IPS DF 6.9 (cell line): ENCODE measurements at regions not wholly inside any gene's neighbourhood (a gene's known extent, or its start where the extent isn't known, plus 50 kb on each side); places are given as distances from the start of the nearest gene placed in this dataset.

Experiments
- DNase-seq: peaks from one replicate; pipeline ENCODE4 v3.0.0-alpha.2; 2013; ENCODE audit warnings: low read depth, low spot score
- H3K27ac ChIP-seq: one replicate; pipeline ENCODE4 v1.5.1; 2013; ENCODE audit warnings: low read length, control low read depth
- H3K27me3 ChIP-seq: 2 replicates; pipeline ENCODE4 v1.6.1; 2013; ENCODE audit warnings: mild to moderate bottlenecking, low read length; ENCODE audit not compliant: control insufficient read depth, insufficient read depth
- H3K36me3 ChIP-seq: 2 replicates; pipeline ENCODE4 v1.6.1; 2013; ENCODE audit warnings: low read length; ENCODE audit not compliant: control insufficient read depth, insufficient read depth
- H3K4me1 ChIP-seq: 2 replicates; pipeline ENCODE4 v1.6.1; 2013; ENCODE audit warnings: low read length; ENCODE audit not compliant: control insufficient read depth, insufficient read depth
- H3K4me3 ChIP-seq: 2 replicates; pipeline ENCODE4 v1.5.1; 2013; ENCODE audit warnings: mild to moderate bottlenecking, low read length
- H3K9me3 ChIP-seq: 2 replicates; pipeline ENCODE4 v1.6.1; 2013; ENCODE audit warnings: low read length, inconsistent platforms; ENCODE audit not compliant: control insufficient read depth, insufficient read depth
- WGBS: extraction: QIAGEN DNeasy Blood & Tissue Kit; methylation state at CpG from one replicate; pipeline ENCODE4 v1.1.7; 2013; ENCODE audit warnings: mixed read lengths, missing lambda C conversion rate; ENCODE audit not compliant: insufficient read length, insufficient coverage; 5-methylcytosine and 5-hydroxymethylcytosine counted together

GRCh38 chr3:20336572-20336971 lies 150.6 kb upstream of the SGO1 start:
- H3K9me3 ChIP-seq: no peaks in the 10 kb centered on the region
- H3K27ac ChIP-seq: no peak overlapping the region
- H3K27me3 ChIP-seq: no peaks in the 10 kb centered on the region
- no peak for DNase-seq
- no peaks in the 10 kb centered on the region for H3K4me1 ChIP-seq
- H3K4me3 ChIP-seq: no peak overlapping the region
- H3K36me3 ChIP-seq: no peaks in the 10 kb centered on the region

- H3K27me3 ChIP-seq: no peaks in the 10 kb centered on the region
- 100% methylated on average over 1 of the region's 2 CpGs for WGBS
- no peaks in the 10 kb centered on the region for H3K4me1 ChIP-seq
Measured at GRCh38 chr3:20334842-20335241, 148.8 kb upstream of the SGO1 start.

DNA sequence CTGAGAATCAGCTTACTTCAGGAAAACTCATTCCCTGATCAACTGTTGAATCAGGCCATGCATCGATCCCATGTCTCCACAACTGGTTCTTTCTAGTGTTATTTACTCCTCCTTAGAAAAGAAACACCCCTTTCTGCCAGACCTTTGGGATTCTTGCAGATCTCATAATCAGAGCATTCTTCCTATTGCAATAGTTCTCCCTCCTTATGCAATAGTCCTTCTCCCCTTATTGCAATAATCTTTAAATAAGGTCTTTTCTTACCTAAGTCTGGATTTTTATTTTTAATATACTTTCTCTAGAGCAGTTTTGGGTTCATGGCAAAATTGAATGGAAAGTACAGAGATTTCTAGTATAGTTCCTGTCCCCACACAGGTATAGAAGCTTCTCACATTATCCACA lies 141.9 kb upstream of the SGO1 start:
- WGBS: no CpG with 5 or more reads among the region's 1 CpG
- no peaks in the 10 kb centered on the region for H3K27me3 ChIP-seq
- H3K36me3 ChIP-seq: no peaks in the 10 kb centered on the region

More at GRCh38 chr3:20334842-20335241, 148.8 kb upstream of the SGO1 start:
- no peak for DNase-seq
- no peak overlapping the region for H3K4me3 ChIP-seq
- H3K27ac ChIP-seq: no peak overlapping the region
- no peaks in the 10 kb centered on the region for H3K9me3 ChIP-seq
- no peaks in the 10 kb centered on the region for H3K36me3 ChIP-seq

GRCh38 chr3:20326541-20326940 lies 140.5 kb upstream of the SGO1 start:
- Histone ChIP-seq H3K9me3 (no peaks in the 10 kb centered on the region), H3K27ac (no peak overlapping the region), H3K4me3 (no peak overlapping the region), H3K27me3 (no peaks in the 10 kb centered on the region), H3K4me1 (no peaks in the 10 kb centered on the region), H3K36me3 (no peaks in the 10 kb centered on the region)
- DNase-seq: no peak
- WGBS: no CpG with 5 or more reads among the region's 1 CpG

More for the DNA sequence above, 141.9 kb upstream of the SGO1 start:
- Histone ChIP-seq H3K9me3 (no peaks in the 10 kb centered on the region), H3K27ac (no peak overlapping the region), H3K4me3 (no peak overlapping the region), H3K4me1 (no peaks in the 10 kb centered on the region)
- no peak for DNase-seq

DNA sequence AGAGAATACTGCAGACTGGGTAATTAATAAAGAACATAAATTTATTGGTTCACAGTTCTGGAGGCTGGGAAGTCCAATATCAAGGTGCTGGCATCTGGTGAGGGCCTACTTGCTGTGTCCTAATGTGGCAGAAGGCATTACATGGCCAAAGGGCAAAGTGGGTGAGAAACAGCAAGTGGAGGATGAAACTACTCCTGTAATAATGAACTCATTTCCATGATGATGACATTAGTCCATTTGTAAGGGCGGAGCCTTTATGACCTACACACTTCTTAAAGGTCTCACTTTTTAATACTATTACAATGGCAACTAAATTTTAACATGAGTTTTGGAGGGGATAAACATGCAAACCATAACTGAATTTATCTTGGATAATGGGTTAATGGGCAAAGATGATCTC lies 139.6 kb upstream of the SGO1 start:
- DNase-seq: no peak
- Histone ChIP-seq H3K27ac (no peak overlapping the region), H3K4me3 (no peak overlapping the region), H3K27me3 (no peaks in the 10 kb centered on the region), H3K4me1 (no peaks in the 10 kb centered on the region), H3K9me3 (no peaks in the 10 kb centered on the region), H3K36me3 (no peaks in the 10 kb centered on the region)
- no CpG with 5 or more reads among the region's 1 CpG for WGBS

DNA sequence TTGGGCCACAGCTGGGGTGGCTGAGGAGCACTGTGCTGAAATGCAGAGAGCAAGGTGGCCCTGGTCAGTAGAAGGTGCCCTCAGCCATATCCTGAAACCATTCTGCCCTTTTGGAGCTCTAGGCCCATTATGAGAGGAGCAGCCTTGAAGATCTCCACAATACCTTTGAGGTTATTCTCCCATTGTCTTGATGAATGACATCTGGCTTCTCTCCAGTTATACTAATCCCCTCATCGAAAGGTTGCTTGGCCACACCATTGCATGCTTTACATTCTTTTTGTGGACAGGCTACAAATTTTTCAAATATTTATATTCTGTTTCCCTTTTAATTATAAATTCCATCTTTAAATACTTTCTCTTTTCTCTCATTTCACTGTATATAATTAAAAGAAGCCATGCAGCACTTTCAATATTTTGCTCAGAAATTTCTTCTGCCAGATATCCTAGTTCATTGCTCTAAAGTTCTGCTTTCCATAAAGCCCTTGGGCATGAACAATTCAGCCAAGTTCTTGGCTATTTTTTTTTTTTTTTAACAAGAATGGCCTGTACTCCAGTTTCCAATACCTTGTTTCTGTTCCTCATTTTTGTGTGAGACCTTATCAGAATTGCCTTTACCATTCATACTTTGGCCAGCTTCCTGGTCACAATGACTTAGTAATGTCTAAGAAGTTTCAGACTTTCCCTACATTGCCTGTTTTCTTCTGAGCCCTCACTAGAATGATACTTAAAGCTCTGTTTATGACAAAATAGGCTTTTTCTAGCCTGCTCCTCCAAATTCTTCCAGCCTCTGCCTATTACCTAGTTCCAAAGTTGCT lies 138.9 kb upstream of the SGO1 start:
- H3K27me3 ChIP-seq: no peaks in the 10 kb centered on the region
- DNase-seq: no peak

GRCh38 chr3:20323307-20323927 lies 137.4 kb upstream of the SGO1 start:
- no CpG with 5 or more reads among the region's 8 CpGs for WGBS
- Histone ChIP-seq H3K4me1 (no peaks in the 10 kb centered on the region), H3K27me3 (no peaks in the 10 kb centered on the region)

More for the DNA sequence above, 138.9 kb upstream of the SGO1 start:
- Histone ChIP-seq H3K27ac (no peak overlapping the region), H3K9me3 (no peaks in the 10 kb centered on the region), H3K4me1 (no peaks in the 10 kb centered on the region), H3K36me3 (no peaks in the 10 kb centered on the region), H3K4me3 (no peak overlapping the region)
- no CpG with 5 or more reads among the region's 1 CpG for WGBS

DNA sequence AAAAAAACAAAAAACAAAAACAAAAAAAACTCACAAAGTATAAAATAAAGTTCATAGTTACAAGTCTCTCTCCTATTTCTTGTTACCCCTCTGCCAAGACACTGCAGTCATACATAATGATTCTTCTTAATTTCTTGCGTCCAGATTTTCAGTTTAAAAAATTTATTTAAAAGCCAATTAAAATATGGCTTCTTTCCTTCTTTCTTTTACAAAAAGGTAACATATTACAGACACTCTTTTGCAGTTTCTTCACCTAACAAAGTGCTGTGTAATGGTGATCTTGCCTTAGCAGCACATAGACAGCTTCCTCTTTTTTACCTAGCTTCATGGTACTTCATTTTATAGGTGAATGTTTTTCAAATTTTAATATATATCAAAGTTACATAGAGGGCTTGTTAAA lies 136.1 kb upstream of the SGO1 start:
- no peak overlapping the region for H3K4me3 ChIP-seq
- no peaks in the 10 kb centered on the region for H3K9me3 ChIP-seq
- no CpG with 5 or more reads among the region's 1 CpG for WGBS
- no peak overlapping the region for H3K27ac ChIP-seq
- no peak for DNase-seq
- no peaks in the 10 kb centered on the region for H3K27me3 ChIP-seq
- no peaks in the 10 kb centered on the region for H3K4me1 ChIP-seq
- H3K36me3 ChIP-seq: no peaks in the 10 kb centered on the region

More at GRCh38 chr3:20323307-20323927, 137.4 kb upstream of the SGO1 start:
- Histone ChIP-seq H3K9me3 (no peaks in the 10 kb centered on the region), H3K27ac (no peak overlapping the region), H3K36me3 (no peaks in the 10 kb centered on the region), H3K4me3 (no peak overlapping the region)
- no peak for DNase-seq

GRCh38 chr3:20321391-20322047 lies 135.5 kb upstream of the SGO1 start:
- H3K4me1 ChIP-seq: no peaks in the 10 kb centered on the region
- WGBS: no CpG with 5 or more reads among the region's 8 CpGs
- H3K27ac ChIP-seq: no peak overlapping the region
- H3K9me3 ChIP-seq: no peaks in the 10 kb centered on the region
- DNase-seq: no peak
- no peaks in the 10 kb centered on the region for H3K27me3 ChIP-seq
- no peak overlapping the region for H3K4me3 ChIP-seq
- H3K36me3 ChIP-seq: no peaks in the 10 kb centered on the region

DNA sequence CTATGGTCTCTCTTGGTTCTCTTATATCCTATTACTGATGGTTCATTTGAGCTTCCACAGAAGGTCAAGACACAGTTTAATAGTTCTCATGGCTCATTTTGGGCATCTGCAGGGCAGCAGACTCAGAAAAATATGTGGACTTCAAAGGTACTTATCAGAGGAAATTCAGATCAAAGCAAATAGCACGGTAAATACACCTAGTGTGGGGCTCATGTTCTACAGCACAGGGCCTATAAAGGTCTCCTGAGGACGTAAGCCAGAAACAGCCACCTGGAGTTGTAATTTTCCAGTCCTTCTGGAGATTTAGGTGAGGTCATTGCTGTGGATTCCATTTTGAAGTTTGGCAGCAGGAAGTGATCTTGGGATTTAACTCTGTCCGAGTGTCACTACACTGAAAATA lies 134.5 kb upstream of the SGO1 start:
- no peak for DNase-seq
- Histone ChIP-seq H3K4me3 (no peak overlapping the region), H3K27ac (no peak overlapping the region), H3K4me1 (no peaks in the 10 kb centered on the region), H3K36me3 (no peaks in the 10 kb centered on the region), H3K9me3 (no peaks in the 10 kb centered on the region), H3K27me3 (no peaks in the 10 kb centered on the region)
- WGBS: no CpG with 5 or more reads among the region's 3 CpGs
